GM19397 (cell line): ENCODE measurements at regions not wholly inside any gene's neighbourhood (a gene's known extent, or its start where the extent isn't known, plus 50 kb on each side); places are given as distances from the start of the nearest gene placed in this dataset.
"Not testable (repeated sequence)": the region's sequence is repeated elsewhere in the genome, so short reads cannot be mapped to it uniquely, and the experiment has no call there.

Source experiments
- ATAC-seq: cut with Tn5 transposase; IDR thresholded peaks from one replicate; pipeline ENCODE4 v1.9.1; 2021; ENCODE audit warnings: mild to moderate bottlenecking, moderate library complexity; ENCODE audit not compliant: unreplicated experiment

DNA sequence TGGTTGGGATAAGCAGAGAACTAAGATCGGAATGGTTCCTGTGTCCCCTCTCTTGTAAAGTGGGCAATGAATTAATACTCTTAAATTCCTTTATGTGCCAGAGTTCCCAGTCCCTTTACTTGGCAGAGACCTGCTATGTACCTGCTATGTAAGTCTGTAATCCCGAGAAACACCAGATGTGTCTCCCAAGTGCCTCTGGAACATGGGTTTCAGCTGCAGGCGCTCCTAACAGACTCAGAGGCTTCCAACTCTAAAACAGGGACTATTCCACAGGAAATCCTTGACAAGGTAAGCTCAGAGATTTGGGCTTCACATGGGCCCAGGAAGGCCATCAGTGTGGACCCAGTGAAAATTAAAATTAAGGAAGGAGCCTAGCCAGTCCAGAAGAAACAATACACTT, 117.7 kb upstream of the PLCL2 start:
- no peak for ATAC-seq

DNA sequence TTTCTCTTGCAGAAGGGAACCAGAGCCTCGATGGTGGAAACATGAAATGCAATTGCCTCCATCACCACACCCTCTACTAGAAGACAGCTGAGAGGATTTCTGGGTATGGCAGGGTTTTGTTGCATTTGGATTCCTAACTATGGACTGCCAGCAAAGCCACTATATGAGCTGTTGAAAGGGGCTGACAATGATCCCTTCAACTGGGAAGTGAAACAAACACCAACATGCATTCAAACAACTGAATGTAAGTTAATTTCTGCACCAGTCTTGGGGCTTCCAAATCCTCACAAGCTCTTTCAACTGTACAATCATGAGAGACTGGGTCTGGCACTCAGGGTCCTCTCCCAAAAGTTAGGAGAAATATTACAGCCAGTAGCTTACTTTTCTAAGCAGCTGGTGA, 116.7 kb upstream of the PLCL2 start:
- ATAC-seq = no peak

- no peak for ATAC-seq
Measured at GRCh38 chr3:16768956-16769355, 115.8 kb upstream of the PLCL2 start.

DNA sequence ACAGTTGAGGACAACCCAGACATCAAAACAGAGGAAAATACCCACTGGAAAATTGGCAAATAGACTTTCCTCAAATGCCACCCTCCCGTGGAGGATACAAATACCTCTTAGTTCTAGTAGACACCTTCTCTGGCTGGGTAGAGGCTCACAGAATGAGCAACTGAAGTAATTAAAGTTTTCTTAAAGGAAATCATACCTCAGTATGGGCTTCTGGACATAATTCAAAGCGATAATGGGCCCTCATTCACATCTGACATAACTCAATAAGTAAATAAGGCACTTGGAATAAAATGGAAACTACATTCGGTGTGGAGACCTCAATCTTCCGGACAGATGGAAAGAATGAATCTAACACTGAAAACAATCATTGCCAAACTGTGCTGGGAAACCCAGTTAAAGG, 115.2 kb upstream of the PLCL2 start:
- ATAC-seq = no peak

DNA sequence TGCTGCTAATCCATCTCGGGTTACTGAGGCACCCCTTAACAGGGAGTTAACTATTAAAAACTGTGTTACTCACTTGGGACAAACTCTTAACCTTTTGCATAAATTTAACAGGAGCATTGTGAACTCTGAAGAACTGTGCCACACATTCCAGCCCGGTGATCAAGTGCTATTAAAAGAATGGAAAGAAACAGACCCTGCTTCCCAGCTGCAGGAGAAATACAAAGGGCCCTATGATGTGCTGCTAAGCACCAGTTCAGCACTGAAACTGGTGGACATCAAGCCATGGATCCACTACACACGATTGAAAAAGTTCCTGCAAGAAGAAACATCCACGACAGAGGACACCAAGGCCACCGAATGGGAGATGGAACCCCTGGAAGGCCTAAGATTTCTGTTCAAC, 114.7 kb upstream of the PLCL2 start:
- no peak for ATAC-seq

- ATAC-seq = no peak
Measured at GRCh38 chr3:16770792-16771191, 114.0 kb upstream of the PLCL2 start.

- ATAC-seq = not testable (repeated sequence)
Measured at GRCh38 chr3:16773594-16773993, 111.2 kb upstream of the PLCL2 start.

GRCh38 chr3:16774536-16774935, 110.2 kb upstream of the PLCL2 start:
- not testable (repeated sequence) for ATAC-seq

GRCh38 chr3:16784973-16785372, 99.8 kb upstream of the PLCL2 start:
- ATAC-seq = no peak

GRCh38 chr3:16785465-16785864, 99.3 kb upstream of the PLCL2 start:
- no peak for ATAC-seq

DNA sequence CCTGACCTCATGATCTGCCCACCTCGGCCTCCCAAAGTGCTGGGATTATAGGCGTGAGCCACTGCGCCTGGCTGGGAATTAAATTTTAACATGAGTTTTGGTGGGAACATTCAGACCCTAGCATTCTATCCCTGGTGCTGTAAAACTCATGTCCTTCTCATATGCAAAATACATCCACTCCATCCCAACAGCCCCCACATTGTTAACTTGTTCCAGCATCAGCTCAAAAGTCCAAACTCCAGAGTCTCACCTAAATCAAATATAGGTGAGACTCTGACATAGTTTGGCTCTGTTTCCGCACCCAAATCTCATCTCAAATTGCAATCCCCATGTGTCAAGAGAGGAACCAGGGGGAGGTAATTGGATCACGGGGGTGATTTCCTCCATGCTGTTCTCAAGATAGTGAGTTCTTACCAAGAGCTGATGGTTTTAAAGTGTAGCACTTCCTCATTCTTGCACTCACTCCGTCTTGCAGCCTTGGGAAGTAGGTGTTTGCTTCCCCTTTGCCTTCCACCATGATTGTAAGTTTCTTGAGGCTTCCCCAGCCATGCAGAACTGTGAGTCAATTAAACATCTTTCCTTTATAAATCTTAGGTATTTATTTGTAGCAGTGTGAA, 96.2 kb upstream of the PLCL2 start:
- no peak for ATAC-seq

GRCh38 chr3:16789344-16790120, 95.2 kb upstream of the PLCL2 start:
- no peak for ATAC-seq

DNA sequence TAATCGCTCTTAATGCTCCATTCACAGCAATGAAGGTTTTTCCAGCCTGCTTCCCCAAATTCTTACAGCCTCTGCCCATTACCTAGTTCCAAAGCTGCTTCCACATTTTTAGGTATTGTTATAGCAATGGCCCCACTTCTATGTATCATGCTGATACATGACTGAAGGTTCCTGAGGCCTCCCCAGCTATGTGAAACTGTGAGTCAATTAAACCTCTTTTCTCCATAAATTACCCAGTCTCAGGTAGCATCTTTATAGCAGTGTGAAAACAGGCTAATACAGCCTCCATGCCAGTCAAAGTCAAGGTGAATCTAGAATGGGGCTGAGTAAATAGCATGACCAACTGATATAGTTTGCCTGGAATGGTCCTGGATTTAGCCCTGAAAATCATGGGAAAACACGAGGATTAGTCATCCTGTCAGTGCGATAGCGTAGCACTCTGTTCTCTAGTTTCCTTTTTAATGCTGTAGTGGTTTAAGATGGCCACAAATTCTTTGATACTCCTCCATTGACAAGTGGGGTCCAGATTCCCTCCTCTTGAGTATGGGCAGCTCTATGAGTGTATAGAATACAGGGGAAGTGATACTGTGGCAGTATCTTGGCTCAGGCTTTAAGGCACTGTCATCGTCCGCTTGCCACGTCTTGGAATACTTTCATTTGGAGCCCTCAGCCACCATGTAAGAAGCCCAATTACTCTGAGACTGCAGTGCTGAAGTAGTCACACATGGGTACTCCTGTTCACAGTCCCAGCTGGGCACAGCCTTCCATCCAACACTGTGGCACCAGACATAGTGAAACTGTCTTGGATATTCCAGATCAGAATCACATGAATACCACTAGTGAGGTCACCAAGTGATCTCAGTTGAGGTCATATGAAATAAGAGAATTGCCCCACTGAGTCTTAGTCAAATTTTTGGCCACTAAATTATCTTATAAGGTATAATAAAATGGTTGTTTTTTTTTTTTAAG, 94.0 kb upstream of the PLCL2 start:
- no peak for ATAC-seq

GRCh38 chr3:16793321-16793720, 91.4 kb upstream of the PLCL2 start:
- no peak for ATAC-seq

DNA sequence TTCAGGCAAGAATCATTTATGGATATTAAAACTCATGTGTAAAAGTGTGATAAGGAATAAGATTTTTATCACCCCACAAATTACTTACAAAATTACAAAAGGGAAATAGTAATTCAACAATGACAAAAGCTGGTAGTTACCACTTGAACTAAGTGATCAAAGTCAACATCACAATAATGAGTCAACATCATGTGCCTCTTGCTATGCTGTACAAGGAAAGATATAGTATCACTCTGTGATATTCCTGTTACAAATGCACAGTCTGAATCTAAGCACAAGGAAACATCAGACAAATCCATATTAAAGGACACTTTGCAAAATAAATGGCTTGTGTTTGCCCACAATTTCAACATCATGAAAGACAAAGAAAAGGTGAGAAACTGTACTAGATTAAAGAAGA, 90.5 kb upstream of the PLCL2 start:
- no peak for ATAC-seq

DNA sequence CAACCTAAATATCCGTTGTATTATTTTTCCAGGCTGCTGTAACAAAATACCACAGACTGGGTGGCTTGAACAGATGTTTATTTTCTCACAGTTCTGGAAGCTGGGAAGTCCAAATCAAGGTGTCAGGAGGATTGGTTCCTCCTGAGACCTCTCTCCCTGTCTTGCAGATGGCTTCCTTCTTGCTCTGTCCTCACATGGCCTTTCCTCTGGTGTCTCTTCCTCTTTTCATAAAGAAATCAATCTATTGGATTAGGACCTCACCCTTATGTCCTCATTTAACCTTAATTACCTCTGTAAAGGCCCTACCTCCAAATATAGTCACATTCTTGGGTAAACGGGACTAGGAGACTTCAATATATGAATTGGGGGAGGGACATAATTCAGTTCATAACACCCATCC, 89.2 kb upstream of the PLCL2 start:
- ATAC-seq = no peak

GRCh38 chr3:16797831-16798230, 86.9 kb upstream of the PLCL2 start:
- ATAC-seq = no peak

- no peak for ATAC-seq
Measured at GRCh38 chr3:16798738-16799137, 86.0 kb upstream of the PLCL2 start.

GRCh38 chr3:16800361-16800760, 84.4 kb upstream of the PLCL2 start:
- ATAC-seq = no peak

- no peak for ATAC-seq
Measured at GRCh38 chr3:16801223-16801622, 83.5 kb upstream of the PLCL2 start.

- no peak for ATAC-seq
Measured at GRCh38 chr3:16801698-16802097, 83.1 kb upstream of the PLCL2 start.

DNA sequence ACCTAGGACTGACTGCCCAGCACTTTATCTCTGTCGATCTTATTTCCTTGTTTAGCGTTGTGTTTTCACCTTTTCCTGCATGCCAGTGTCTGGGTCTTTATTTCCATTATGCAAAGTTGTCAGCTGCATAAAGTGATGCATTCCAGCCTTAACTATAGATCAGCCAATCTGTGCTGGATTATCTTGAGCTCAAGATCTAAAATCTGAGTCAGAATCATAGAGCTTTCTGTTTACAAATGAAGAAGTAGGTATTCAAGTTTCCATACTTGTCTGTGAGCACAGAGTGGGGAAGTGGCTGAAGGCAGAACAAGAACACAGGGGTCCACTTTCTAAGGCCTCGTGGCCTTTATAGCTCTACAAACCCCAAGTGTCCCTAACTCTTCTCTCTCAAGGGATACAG, 82.4 kb upstream of the PLCL2 start:
- no peak for ATAC-seq
